WTC11 (cell line): ENCODE measurements at regions not wholly inside any gene's neighbourhood (a gene's known extent, or its start where the extent isn't known, plus 50 kb on each side); places are given as distances from the start of the nearest gene placed in this dataset.

ENCODE experiments used
- ATF3 ChIP-seq: sonication (generic); formaldehyde crosslinking; conservative IDR thresholded peaks from 2 replicates; pipeline ENCODE4 v1.8.1; 2022; ENCODE audit warnings: mild to moderate bottlenecking, missing genetic modification reagents
- CREB1 ChIP-seq: sonication (generic); formaldehyde crosslinking; IDR thresholded peaks from 2 replicates; pipeline ENCODE4 v1.8.0; 2023; ENCODE audit warnings: mild to moderate bottlenecking, missing genetic modification reagents
- CTCF ChIP-seq: fragments of 200-600 bp; IDR thresholded peaks from 2 replicates; pipeline ENCODE4 v1.8.0; 2022; ENCODE audit warnings: antibody characterized with exemption
- RELA ChIP-seq: sonication (generic); formaldehyde crosslinking; IDR thresholded peaks from 2 replicates; pipeline ENCODE4 v1.8.1; 2022; ENCODE audit warnings: missing genetic modification reagents, mild to moderate bottlenecking, borderline replicate concordance
- USF2 ChIP-seq: sonication (generic); formaldehyde crosslinking; IDR thresholded peaks from 2 replicates; pipeline ENCODE4 v1.8.1; 2023; ENCODE audit warnings: mild to moderate bottlenecking, missing genetic modification reagents, moderate library complexity
- ZNF121 ChIP-seq: sonication (generic); formaldehyde crosslinking; IDR thresholded peaks from 2 replicates; pipeline ENCODE4 v1.8.0; 2023; ENCODE audit warnings: missing genetic modification reagents

GRCh38 chr18:78192054-78192453 is 787.6 kb upstream of the SALL3 start:
- TF ChIP-seq USF2 (CRISPR knock-in tag) (no peak), CTCF (no peak), RELA (CRISPR knock-in tag) (no peak), CREB1 (no peak), ATF3 (CRISPR knock-in tag) (no peak), ZNF121 (no peak)
